Chondrocyte (in vitro differentiated cells): ENCODE measurements at regions not wholly inside any gene's neighbourhood (a gene's known extent, or its start where the extent isn't known, plus 50 kb on each side); places are given as distances from the start of the nearest gene placed in this dataset.

Experiments used
- DNase-seq: peaks from one replicate; pipeline ENCODE4 v3.0.0; 2021; ENCODE audit warnings: mixed read lengths, low spot score
- H3K27ac Mint-ChIP-seq: one replicate; pipeline ENCODE4 v1.8.0; 2021; ENCODE audit warnings: mild to moderate bottlenecking, moderate library complexity, mixed read lengths; ENCODE audit not compliant: unreplicated experiment
- H3K27me3 Mint-ChIP-seq: 2 replicates; pipeline ENCODE4 v1.8.0; 2021; ENCODE audit warnings: low read depth, mixed read lengths
- H3K36me3 Mint-ChIP-seq: 2 replicates; pipeline ENCODE4 v1.8.0; 2021; ENCODE audit warnings: low read depth, mixed read lengths
- H3K4me1 Mint-ChIP-seq: 2 replicates; pipeline ENCODE4 v1.8.0; 2021; ENCODE audit warnings: low read depth, mild to moderate bottlenecking, mixed read lengths
- H3K4me3 Mint-ChIP-seq: one replicate; pipeline ENCODE4 v1.8.0; 2021; ENCODE audit warnings: mild to moderate bottlenecking, moderate library complexity, mixed read lengths; ENCODE audit not compliant: unreplicated experiment
- H3K9me3 Mint-ChIP-seq: 2 replicates; pipeline ENCODE4 v1.8.0; 2021; ENCODE audit warnings: low read depth, mixed read lengths
- TF ChIP-seq, protein P1 (sequence below): fragments of 200-600 bp; sonication (generic); IDR thresholded peaks from 2 replicates; pipeline ENCODE4 v1.5.0; 2021; ENCODE audit warnings: antibody characterized with exemption, mild to moderate bottlenecking, moderate library complexity

DNA sequence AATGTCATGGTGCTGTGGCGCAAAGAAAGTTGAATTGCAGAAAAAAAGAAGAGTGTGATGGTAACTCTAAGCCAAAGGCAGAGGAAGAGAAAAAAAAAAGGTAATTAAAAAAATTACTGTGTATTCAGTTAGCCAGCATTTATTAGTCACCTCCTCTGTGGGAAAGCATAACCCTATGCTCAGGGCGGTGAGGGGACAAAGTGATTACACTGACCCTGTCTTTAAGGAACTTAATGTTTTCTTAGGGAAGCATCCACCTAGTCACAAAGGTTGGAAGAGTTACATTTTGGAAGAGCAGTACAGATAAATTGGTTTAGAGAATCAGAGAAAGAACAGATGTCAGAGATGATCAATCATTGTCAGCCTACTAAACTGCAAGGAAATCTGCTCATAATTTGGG is 410.3 kb downstream of the CDH11 start:
- TF ChIP-seq, protein P1, sequence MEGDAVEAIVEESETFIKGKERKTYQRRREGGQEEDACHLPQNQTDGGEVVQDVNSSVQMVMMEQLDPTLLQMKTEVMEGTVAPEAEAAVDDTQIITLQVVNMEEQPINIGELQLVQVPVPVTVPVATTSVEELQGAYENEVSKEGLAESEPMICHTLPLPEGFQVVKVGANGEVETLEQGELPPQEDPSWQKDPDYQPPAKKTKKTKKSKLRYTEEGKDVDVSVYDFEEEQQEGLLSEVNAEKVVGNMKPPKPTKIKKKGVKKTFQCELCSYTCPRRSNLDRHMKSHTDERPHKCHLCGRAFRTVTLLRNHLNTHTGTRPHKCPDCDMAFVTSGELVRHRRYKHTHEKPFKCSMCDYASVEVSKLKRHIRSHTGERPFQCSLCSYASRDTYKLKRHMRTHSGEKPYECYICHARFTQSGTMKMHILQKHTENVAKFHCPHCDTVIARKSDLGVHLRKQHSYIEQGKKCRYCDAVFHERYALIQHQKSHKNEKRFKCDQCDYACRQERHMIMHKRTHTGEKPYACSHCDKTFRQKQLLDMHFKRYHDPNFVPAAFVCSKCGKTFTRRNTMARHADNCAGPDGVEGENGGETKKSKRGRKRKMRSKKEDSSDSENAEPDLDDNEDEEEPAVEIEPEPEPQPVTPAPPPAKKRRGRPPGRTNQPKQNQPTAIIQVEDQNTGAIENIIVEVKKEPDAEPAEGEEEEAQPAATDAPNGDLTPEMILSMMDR, result no peak
- H3K4me1 Mint-ChIP-seq, result peaks cover 24% of the 10 kb centered on the region
- no peaks in the 10 kb centered on the region for H3K36me3 Mint-ChIP-seq
- no peak overlapping the region for H3K4me3 Mint-ChIP-seq
- no peaks in the 10 kb centered on the region for H3K27me3 Mint-ChIP-seq
- peak overlapping the region; percentile 78 for H3K27ac Mint-ChIP-seq
- DNase-seq, result no peak
- peaks cover 20% of the 10 kb centered on the region for H3K9me3 Mint-ChIP-seq

DNA sequence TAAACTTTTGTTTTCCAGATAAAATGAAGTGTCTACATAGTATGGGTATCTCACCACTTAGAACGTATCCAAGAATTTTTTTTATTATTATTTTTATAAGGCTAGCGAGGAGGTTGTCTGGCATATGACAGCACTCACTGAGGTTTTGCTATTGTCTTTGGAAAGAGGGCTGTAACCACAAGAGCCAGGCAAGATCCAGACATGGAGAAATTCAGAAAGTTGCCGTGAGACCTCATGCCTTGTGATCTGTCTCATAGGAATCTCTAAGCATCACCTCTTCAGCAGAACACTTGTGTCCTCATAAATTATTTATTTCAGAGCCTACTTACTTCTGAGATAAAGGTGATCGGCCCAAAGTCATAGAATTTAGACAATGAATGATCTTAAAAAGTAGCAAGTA is 410.8 kb downstream of the CDH11 start:
- Mint-ChIP-seq H3K36me3 (no peaks in the 10 kb centered on the region), H3K27ac (peak overlapping the region; percentile 78), H3K9me3 (peaks cover 20% of the 10 kb centered on the region), H3K4me3 (no peak overlapping the region), H3K27me3 (no peaks in the 10 kb centered on the region), H3K4me1 (peaks cover 19% of the 10 kb centered on the region)
- DNase-seq, result no peak
- TF ChIP-seq, protein P1, result no peak

DNA sequence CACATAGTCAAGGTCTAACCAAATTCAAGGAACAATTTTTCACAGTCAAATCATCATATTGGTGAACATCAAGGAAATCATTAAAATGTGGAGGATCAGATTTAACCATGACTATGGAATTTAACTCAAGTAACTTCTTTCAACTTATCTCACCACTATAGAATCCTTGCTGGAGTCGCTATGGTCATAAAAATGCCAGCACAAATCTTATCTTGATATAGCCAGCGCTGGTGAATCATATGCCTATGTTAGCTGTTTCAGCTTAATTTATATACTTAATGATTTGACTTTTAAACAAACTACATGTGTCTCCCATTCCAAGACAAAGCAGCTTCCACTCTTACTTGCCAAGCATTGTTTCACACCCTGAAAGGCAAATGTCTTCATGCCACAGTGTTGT is 416.4 kb downstream of the CDH11 start:
- Mint-ChIP-seq H3K36me3 (peaks cover 2% of the 10 kb centered on the region), H3K4me1 (peaks cover under 1% of the 10 kb centered on the region), H3K4me3 (no peak overlapping the region), H3K27ac (no peak overlapping the region), H3K9me3 (peaks cover 25% of the 10 kb centered on the region), H3K27me3 (no peaks in the 10 kb centered on the region)
- no peak for DNase-seq
- TF ChIP-seq, protein P1, result no peak

DNA sequence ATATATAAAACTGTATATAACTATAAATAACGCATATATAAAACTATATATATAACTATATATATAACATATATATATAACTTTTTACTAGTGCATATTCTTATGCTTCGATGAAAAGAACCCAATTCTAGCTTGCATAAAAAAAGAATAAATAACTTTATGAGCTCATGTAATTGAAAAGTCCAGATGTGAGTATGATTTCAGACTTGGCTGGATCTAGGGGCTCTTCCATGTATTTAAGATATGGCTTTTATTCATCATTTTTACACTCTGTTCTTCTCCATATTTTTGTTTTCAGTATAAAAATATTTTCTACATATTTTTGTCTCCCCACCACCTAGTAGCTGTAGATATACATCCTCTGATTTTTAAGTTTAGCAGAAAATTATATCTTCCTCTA is 417.5 kb downstream of the CDH11 start:
- Mint-ChIP-seq H3K9me3 (peaks cover 20% of the 10 kb centered on the region), H3K27ac (no peak overlapping the region), H3K27me3 (no peaks in the 10 kb centered on the region), H3K4me1 (no peaks in the 10 kb centered on the region), H3K4me3 (no peak overlapping the region), H3K36me3 (peaks cover 2% of the 10 kb centered on the region)
- DNase-seq, result no peak
- TF ChIP-seq, protein P1, result no peak

DNA sequence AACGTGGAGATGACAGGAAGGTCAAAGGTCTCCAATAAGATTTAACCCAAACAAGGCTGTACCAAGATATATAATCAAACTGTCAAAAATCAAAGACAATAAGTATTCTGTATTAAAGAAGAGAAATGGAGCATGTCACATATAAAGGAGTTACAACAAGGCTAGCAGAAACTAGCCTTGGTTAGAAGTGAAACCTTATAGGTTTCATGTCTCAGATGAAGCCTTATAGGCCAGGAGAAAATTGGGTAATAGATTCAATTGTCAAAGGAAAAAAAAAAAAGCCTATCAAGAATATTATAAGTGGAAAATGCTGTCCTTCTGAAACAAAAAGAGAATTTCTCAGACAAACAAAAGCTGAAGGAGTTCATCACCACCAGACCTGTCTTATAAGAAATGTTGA is 419.4 kb downstream of the CDH11 start:
- TF ChIP-seq, protein P1, result no peak
- Mint-ChIP-seq H3K9me3 (peaks cover 8% of the 10 kb centered on the region), H3K4me3 (no peak overlapping the region), H3K27me3 (no peaks in the 10 kb centered on the region), H3K4me1 (no peaks in the 10 kb centered on the region), H3K27ac (no peak overlapping the region), H3K36me3 (peaks cover 2% of the 10 kb centered on the region)
- DNase-seq, result no peak
